GM19372 (cell line): ENCODE measurements at regions not wholly inside any gene's neighbourhood (a gene's known extent, or its start where the extent isn't known, plus 50 kb on each side); places are given as distances from the start of the nearest gene placed in this dataset.

Source experiments
- ATAC-seq: cut with Tn5 transposase; IDR thresholded peaks from one replicate; pipeline ENCODE4 v1.9.1; 2021; ENCODE audit warnings: mild to moderate bottlenecking, low read depth, moderate library complexity; ENCODE audit not compliant: unreplicated experiment

DNA sequence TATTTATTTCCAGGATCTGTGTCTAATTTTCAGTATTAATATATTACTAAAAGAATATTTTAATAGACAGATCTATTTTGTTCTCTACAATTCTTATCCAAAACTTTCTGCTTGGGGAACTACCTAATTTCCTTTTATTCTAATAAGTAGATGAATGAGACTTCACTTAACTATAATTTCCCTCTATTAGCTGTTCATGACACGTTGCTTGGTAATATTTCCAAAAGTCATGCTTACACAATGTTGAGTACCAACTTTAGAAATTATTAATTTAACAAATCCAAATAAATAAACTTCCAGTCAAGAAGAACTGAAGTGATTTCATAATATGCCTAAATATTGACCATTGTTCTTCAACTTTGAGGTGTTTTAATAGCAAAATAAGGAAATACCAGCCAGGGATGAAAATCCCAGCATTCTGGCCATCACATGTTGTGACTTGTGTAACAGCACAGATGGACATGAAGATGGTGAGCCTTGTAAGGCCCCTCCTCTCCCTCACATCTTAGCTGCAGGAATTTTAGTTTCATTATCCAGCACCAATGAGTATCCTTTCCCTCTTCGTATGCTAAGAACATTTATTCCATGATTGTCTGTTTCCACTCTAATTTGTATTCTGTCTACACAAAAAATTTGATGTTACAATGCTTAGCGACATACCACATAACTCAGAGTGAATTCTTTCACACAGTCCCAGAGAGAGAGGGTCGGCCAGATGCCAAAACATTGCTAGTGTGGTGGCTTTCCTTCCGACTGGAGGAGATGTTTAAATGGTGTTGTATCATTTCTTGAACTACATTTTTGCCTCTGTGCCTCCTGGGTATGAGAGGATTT, 137.5 kb downstream of the FOXA2 start:
- ATAC-seq: no peak

DNA sequence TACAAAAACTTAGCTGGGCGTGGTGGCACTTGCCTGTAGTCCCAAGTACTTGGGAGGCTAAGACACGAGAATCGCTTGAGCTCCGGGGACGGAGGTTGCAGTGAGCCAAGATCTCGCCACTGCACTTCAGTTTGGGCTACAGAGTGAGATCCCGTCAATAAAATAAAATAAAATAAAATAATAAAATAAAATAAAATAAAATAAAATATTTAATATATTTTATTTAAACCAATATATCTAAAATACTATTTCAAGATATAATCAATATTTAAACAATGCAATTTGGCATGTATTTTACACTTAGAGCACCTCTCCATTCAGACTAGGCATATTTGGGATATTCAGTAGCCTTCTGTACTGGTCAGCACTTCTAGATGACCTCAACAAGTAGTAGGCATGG, 142.1 kb downstream of the FOXA2 start:
- no peak for ATAC-seq

DNA sequence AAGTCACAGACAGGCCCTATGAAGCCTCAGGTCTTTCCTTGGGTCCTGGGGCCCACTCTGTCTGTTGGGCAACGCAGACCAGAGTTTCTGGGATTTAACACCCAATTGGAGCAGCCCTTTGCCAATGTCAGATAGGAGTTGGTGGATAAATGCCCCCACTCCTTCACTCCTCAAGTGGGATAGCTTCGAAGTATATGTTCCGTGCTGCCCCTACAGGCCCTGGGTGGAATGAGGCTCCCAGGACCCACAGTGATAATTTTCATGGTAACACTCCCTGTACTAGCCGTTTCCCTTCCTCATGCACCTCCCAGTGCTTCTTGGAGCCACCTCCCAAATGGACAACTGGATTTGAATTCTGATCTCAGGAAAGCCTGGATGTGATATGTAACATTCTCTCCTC, 145.4 kb downstream of the FOXA2 start:
- ATAC-seq: no peak

DNA sequence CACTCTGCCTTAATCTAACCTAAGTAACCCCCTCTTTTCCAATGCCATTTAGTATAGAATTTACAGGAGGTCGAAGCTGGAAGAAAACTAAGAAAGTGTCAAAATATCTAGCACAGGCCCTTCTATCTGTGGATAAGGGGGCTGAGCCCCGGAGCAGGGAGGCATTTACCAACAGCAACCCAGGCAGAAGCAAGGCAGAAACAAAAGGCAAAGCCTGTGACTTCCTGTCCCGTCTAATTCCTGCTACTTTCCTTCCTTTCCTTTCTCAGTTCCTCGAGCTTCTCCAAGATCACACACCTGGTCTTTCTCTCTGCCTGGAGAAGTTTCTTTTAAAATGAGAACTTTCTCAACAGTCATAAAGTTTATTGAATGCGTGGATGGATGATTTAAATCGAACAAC, 146.0 kb downstream of the FOXA2 start:
- no peak for ATAC-seq

DNA sequence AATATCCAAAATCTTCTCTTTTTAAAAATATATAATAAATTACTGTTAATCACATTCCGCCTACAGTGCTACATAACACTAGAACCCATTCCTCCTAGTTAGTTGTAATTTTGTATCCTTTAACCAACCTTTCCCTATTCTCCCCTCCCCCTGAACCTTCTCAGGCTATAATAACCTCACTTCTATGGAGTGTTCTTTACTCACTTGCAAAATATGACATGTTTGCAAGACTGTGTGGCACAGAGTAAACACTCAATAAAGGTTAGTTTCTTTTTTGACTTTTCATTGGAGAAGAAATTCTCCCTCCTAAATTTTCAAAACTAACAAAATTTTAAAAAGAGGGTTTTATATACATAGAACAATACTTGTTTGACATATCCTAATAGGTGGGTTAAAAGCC, 147.0 kb downstream of the FOXA2 start:
- no peak for ATAC-seq

DNA sequence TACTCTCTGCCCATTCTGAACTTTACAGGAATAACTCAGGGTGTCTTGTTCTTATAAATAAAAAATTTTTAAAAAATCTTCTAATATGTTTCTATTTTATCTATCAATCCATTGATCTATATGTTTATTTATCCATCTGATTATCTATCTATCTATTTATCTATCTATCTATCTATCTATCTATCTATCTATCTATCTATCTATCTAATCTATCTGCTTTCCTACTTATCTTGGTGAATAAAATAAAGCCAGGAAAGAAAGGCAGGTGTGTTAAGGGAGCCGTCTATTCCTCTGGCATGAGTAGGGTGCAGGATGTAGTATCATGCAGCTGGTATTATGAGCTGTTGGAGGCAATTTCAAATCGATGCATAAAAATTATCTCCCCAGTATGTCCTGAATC, 153.0 kb downstream of the FOXA2 start:
- ATAC-seq: no peak

DNA sequence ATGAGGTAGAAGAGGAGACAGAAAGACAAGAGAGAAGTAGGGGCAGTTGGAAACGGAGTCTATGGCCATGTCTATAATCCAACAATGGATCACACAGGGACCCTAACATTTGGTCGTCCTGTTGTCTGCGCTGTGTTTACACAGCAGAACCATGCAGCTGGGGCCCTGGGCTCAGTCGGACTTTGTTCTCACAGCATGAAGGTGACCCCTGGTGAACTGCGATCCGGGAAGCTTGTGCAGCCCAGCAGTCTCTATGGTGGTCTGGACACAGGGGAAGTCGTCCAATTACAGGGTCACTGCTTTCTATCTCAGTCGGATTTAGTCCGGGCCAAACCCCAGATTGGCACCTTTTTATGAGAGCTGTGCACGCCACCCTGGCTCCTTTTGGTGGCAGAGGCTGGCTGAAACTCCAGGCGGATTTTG, 153.6 kb downstream of the FOXA2 start:
- no peak for ATAC-seq

DNA sequence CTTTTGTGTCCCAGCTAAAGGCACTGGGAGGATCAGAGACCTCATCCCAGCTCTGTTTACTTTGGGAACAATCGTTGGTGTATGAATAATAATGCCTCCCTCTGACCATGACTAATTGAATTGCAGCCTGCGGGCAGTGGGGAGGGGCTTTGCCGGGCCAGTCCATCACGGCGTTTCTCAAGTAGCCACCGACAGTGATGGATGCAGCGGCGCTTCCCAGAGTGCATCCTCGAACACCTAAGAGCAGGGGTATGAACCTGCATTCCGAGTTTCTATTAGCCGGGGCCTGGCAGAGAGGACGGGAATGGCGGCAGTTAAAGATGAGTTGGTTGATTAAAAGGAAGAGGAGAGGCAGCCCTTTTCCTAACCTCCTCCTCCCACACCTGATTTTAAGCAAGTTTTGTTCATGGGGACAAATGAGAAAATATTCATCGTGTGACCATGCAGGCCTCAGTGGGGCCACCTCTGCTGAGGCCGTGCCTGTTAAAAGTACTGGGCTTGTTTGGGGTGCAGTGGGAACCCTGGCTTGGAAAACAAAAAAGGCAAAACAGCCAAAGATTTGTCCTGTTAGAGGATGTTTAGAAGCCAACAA, 154.1 kb downstream of the FOXA2 start:
- no peak for ATAC-seq

DNA sequence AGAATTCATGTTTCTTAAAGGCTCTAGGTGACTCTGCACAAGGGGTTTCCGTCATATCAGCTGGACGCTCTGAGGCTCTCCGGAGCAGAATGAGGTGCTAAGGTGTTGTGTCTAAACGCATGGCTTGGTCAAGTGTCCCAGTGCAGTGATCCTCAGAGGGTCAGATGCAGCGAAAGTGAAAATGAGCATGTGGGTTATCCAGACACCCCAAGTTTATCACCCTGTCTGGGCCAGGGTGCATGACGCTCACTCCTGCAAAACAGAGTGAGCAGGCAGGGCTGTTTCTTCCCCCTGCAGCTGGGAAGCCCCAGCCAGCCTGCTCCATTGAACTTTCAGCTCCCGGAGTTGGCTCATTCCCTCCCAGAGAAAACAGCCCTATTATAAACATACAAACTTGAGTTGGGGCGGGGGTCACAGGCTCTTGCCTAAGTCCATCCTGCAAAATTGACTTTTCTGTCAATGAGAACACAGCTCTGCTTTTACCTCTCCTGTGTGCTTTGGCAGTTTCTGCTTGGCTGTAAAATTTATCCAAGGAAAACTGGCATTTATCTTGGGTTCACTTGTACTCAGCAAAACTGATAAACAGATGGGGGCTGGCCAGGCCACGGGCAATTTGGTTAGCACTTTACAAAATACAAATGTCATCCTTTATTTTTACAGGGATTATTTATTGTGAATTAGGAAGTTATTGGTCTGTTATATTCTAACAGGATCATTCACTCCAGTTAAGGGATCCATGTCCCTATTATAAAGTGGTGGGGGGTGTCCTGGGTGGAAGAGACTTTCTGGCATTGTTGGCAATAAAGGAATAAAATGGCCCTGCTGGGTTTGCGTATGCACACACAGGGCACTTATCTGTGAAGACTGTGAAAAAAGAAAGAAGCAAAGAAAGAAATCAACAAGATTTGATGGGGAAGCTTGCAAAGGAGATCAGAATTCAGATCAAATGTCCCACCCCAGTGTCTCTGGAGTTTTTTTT, 154.9 kb downstream of the FOXA2 start:
- no peak for ATAC-seq

DNA sequence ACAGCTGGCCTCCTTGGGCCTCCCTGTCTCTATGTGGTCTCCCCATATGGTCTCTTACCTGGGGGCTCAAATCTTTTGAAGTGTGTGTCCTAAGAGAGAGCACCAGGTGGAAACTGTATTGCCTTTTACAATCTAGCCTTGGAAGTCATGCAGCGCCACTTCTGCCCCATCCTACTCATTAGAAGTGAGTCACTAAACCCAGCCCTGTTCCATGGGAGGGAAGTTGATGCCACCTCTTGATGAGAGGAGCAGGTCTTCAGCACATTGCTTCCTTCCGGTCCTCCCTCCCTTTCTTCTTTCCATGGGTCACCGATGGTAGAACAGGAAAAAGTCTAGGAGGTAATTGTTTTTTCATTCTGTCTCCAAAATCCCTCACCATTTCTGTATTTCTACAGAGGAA, 156.3 kb downstream of the FOXA2 start:
- ATAC-seq: no peak

DNA sequence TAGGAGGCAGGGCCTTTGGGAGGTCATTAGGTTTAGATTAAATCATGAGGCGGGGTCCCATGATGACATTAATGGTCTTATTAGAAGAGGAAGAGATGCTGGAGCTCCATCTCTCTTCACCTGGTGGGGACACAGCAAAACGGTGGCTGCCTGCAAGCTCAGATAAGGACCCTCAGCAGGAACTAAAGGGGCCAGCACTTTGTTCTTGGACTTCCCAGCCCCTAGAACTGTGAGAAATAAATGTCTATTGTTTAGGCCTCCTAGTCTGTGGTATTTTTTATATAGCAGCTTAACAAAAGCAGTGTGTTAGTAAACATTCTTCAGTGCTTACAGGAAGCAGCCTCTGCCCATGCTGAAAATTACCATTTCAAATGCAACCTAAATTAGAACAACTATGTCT, 157.6 kb downstream of the FOXA2 start:
- no peak for ATAC-seq

DNA sequence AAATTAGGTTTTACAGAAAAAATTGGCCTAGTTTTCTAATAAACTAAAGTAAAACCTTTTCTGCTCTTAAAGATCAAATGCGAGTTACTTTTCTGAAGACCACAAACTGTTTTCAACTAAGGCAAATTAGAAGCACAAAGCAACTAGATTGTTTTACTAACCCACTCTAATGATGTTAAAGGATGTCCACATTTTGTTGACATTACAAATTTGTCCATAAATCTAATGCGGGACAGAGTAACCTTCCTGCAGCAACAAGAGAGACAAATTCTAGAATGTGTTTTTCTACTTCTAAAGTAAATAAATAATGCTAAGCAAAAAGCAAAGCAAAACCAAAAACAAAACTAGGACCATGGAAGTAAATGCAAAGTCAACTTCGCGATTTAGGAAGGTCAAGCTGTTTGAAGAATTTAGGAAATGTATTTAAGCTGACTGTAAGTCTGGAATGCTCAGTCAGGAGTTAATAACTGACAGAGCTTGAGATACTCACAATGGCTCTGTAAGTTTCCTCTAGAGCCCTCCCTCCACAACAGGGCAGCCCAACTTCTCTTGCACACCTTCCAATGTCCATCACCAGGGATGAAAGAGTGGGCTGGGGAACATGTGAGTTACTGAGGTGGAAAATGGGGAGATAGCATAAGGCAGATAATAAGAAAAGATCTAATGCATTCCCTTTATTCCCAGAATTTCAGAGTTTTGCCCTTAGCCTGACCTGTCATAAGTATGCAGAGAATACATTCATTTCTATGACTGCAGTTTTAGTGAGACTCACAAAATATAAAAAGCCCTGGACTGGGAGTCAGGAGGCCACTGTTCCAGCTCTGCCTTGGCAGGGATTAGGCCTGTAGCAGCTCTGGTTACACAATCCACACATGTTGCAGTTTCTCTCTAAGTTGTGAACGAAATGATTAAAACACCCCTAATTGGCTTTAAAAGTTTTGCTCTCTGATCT, 158.8 kb downstream of the FOXA2 start:
- ATAC-seq: no peak

DNA sequence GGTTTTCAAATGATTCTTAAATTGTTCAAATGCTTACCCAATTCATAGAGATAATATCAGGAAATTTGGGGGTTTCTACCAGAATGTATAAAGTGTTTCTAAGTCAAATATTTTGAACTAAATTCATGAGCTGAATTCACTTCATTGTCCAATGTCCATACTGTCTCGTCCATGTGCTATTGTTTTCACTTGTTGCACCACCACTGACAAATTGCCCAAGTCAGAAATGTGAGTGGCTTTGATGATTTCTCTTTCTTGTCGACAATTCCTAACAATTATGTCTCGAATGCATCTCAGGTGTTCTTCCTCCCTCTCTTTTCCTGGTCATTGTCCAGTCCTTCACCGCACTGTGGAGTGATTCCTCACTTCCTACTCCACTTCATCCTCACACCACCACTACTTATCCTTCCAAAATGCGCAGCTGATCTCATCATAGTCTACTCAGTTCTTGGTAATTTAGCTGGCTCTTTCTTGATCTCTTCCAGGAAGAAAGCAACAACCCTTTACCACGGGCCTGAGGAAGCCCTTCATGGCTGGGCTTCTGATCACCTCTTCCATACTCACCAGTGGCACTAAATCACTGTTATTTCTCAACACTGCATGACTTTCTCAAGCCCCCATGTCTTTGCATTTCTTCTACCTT, 161.1 kb downstream of the FOXA2 start:
- no peak for ATAC-seq

DNA sequence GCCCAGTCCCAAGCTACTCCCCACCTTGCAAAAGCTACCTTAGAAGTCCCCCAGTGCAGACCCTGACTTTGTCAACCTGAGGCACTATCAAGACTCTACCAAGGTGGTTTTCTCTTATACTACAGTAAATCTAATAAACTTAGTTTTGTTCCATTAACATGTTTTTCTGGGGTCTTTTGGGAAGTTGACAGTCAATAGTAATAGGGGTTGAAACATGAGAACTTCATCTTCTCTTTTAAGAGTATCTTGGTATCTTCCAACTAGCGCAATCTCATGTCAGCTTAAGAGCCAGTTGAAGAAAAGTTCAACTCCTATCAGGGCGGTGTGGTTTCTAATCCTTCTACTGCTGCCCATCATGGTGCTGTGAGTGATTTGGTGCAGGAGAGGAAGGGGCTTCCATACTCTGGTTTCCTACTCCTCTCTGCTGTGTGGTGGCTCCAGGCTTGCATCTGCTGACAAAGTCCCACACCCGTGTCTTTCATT, 164.2 kb downstream of the FOXA2 start:
- ATAC-seq: no peak

DNA sequence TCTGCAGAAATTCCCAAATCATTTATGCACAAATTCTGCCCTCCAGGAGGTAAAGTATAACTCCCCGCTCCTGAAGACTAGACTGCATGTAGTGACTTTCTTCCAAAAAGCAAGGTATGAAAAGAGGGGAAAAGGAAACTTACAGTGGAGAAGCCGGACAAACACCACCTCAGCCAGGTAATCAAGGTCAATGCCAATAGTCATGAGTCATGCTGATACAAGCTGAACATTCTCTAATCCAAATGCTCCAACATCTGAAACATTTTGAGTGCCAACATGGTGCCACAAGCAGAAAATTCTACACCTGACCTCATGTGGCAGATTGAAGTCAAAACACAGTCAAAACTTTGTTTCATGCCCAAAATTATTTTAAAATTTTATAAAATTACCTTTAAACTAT, 165.6 kb downstream of the FOXA2 start:
- no peak for ATAC-seq

DNA sequence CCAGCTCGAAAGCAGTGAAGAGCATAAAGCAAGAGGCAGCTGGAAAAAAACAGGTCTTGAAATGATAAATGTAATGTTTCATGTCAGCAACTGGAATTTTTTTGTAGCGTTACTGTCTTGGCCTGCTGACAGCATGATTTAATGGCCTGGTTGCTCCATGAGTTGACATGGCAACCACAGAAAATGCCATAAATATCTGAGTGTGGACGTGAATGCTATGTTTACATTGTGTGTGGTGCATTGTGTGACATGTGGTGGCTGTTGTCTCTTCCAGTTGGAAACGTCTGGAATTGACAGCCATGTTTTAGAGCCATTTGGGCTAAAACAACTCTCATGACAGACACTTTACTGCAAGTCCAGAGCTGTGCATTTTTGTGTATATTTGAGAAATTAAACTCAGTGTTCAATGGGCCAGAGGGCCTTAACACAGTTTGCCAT, 170.0 kb downstream of the FOXA2 start:
- ATAC-seq: no peak

DNA sequence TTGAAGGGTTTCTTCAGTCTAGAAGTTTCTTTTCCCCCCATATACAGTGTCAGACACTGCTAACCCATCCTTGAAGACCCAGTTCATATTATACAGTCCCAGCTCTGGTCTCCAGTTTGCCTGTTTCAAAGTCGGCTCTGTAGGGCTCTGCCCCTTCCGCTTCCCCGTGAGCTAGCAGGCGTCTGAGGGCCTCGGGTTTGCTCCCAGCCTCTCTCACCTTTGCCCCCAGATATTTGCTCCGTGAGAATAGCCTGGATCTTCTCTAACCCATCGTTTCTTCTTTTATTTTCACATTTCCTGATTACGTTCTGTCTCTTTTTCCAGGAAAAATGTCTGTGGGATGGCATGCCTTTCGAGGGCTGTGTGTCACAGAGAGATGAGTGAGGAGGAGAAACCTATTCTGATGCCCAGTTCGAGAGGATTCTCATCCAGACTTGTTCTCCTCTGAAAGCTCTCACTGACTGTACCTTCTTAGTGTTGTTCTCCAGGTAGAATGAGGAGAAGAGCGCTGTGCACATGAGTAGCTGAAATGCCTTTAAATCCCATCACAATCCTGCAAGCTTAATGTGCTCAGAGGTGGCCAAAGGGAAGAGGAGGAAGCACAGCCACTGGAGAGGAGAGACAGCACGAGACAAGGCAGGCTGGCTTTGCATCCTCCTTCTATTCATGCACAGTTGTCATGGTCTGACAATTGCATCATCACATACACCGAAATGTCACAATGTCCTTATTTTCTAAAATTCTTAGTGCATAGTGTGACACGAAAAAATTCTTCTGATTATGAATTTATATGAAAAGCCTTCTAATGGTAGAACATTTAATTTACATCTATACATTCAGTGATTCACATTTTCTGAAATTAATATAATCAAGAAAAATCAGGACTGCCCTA, 171.1 kb downstream of the FOXA2 start:
- ATAC-seq: no peak
